H1 (cell line): ENCODE measurements at regions not wholly inside any gene's neighbourhood (a gene's known extent, or its start where the extent isn't known, plus 50 kb on each side); places are given as distances from the start of the nearest gene placed in this dataset.

Source experiments
- CTCF ChIA-PET: fragments of 300-600 bp; sonication (Branson Sonifier 250); formaldehyde crosslinking; loops from one replicate; lab custom pipeline; 2021; ENCODE audit not compliant: partially characterized antibody; lab: Charles Lee
- POLR2A ChIA-PET: fragments of 300-600 bp; sonication (Branson Sonifier 250); formaldehyde crosslinking; loops from one replicate; lab custom pipeline; 2021; ENCODE audit warnings: inconsistent platforms; ENCODE audit not compliant: partially characterized antibody; lab: Charles Lee
- DNase-seq, 2 experiments: peaks; one replicate each; pipeline versions ENCODE4 v3.0.0 to v3.0.0-alpha.2; 2010 to 2022; ENCODE audit warnings: low spot score in 2 of 2, low read depth in 1 of 2, mixed read lengths in 1 of 2
- FAIRE-seq: peaks from 2 replicates; lab custom pipeline; 2011; peaks lifted over from hg19 to GRCh38; lab: Jason Lieb, UNC
- H2AFZ ChIP-seq: 2 replicates; pipeline ENCODE4 v1.8.1; 2012; ENCODE audit warnings: low read length, inconsistent platforms
- H2AK5ac ChIP-seq: 2 replicates; pipeline ENCODE4 v1.6.1; 2013; ENCODE audit warnings: low read depth, low read length
- H2BK120ac ChIP-seq: replicated peaks from 2 replicates; pipeline ENCODE3; 2013; ENCODE audit warnings: low read depth, low read length, inconsistent platforms
- H2BK12ac ChIP-seq: 2 replicates; pipeline ENCODE4 v1.6.1; 2013; ENCODE audit warnings: low read depth, low read length
- H2BK15ac ChIP-seq: 2 replicates; pipeline ENCODE4 v1.6.1; 2013; ENCODE audit warnings: low read length
- H2BK20ac ChIP-seq: 2 replicates; pipeline ENCODE4 v1.6.1; 2013; ENCODE audit warnings: low read length
- H2BK5ac ChIP-seq: 2 replicates; pipeline ENCODE4 v1.6.1; 2013; ENCODE audit warnings: low read depth, low read length
- H3K14ac ChIP-seq: 2 replicates; pipeline ENCODE4 v1.6.1; 2013; ENCODE audit warnings: inconsistent platforms; ENCODE audit not compliant: insufficient read length
- H3K18ac ChIP-seq: 2 replicates; pipeline ENCODE4 v1.6.1; 2013; ENCODE audit warnings: low read length; ENCODE audit errors: extremely low read depth
- H3K23ac ChIP-seq: 2 replicates; pipeline ENCODE4 v1.6.1; 2013; ENCODE audit warnings: inconsistent platforms; ENCODE audit not compliant: insufficient read length
- H3K23me2 ChIP-seq: 2 replicates; pipeline ENCODE4 v1.6.1; 2013; ENCODE audit warnings: low read depth, low read length
- H3K27ac ChIP-seq: 2 replicates; pipeline ENCODE4 v1.6.1; 2011; ENCODE audit warnings: low read depth, low read length, inconsistent platforms
- H3K27me3 ChIP-seq, 4 experiments: replicated peaks in 1 of 4; 1 replicate in 1 of 4; 2 replicates in 3 of 4; pipeline versions ENCODE4 v1.6.1 to v1.8.1; 2011 to 2013; ENCODE audit warnings: low read length in 3 of 4, mild to moderate bottlenecking in 3 of 4, inconsistent platforms in 2 of 4, mixed read lengths in 2 of 4, moderate library complexity in 1 of 4; ENCODE audit not compliant: control insufficient read depth in 3 of 4, insufficient read depth in 3 of 4; ENCODE audit errors: extremely low read depth in 1 of 4
- H3K36me3 ChIP-seq, 4 experiments: 2 replicates each; pipeline versions ENCODE4 v1.6.1 to v1.8.1; 2011 to 2013; ENCODE audit warnings: mild to moderate bottlenecking in 4 of 4, low read length in 3 of 4, moderate library complexity in 2 of 4, control low read depth in 1 of 4, inconsistent platforms in 1 of 4; ENCODE audit not compliant: insufficient read depth in 4 of 4, control insufficient read depth in 2 of 4
- H3K4ac ChIP-seq: replicated peaks from 2 replicates; pipeline ENCODE3; 2013; ENCODE audit warnings: low read length, low read depth, mixed read lengths, inconsistent platforms; ENCODE audit not compliant: insufficient read length
- H3K4me1 ChIP-seq, 4 experiments: replicated peaks in 1 of 4; 1 replicate in 1 of 4; 2 replicates in 3 of 4; pipeline versions ENCODE4 v1.6.1 to v1.8.1; 2011 to 2013; ENCODE audit warnings: low read length in 3 of 4, inconsistent platforms in 2 of 4, mixed read lengths in 1 of 4; ENCODE audit not compliant: insufficient read depth in 4 of 4, control insufficient read depth in 3 of 4
- H3K4me2 ChIP-seq, 2 experiments: 2 replicates each; pipeline versions ENCODE4 v1.6.1 to v1.8.1; 2011 to 2013; ENCODE audit warnings: low read depth in 2 of 2, low read length in 2 of 2, control low read depth in 1 of 2, inconsistent platforms in 1 of 2, mild to moderate bottlenecking in 1 of 2; ENCODE audit not compliant: insufficient read depth in 1 of 2
- H3K4me3 ChIP-seq, 4 experiments: fragments of 200-600, 300-600 bp in 1 of 4; sonication (generic), shearing (Covaris generic), sonication (Bioruptor Twin) in 1 of 4; 2 replicates each; pipeline versions ENCODE4 v1.5.1 to v1.8.1; 2011 to 2016; ENCODE audit warnings: low read length in 4 of 4, low read depth in 3 of 4, control low read depth in 2 of 4, inconsistent platforms in 2 of 4, mild to moderate bottlenecking in 2 of 4, mixed read lengths in 1 of 4, moderate library complexity in 1 of 4; ENCODE audit not compliant: insufficient read depth in 2 of 4; ENCODE audit errors: extremely low read depth in 1 of 4
- H3K56ac ChIP-seq: replicated peaks from 2 replicates; pipeline ENCODE3; 2013; ENCODE audit warnings: low read depth, mild to moderate bottlenecking, mixed read lengths, low read length, inconsistent platforms; ENCODE audit not compliant: insufficient read length
- H3K79me1 ChIP-seq: 2 replicates; pipeline ENCODE4 v1.6.1; 2013; ENCODE audit warnings: low read depth, low read length, control low read depth
- H3K79me2 ChIP-seq, 2 experiments: 2 replicates each; pipeline versions ENCODE4 v1.6.1 to v1.8.1; 2012 to 2013; ENCODE audit warnings: low read length in 2 of 2, mild to moderate bottlenecking in 2 of 2, inconsistent platforms in 1 of 2; ENCODE audit not compliant: insufficient read depth in 2 of 2, control insufficient read depth in 1 of 2
- H3K9ac ChIP-seq, 4 experiments: replicated peaks in 1 of 4; 1 replicate in 1 of 4; 2 replicates in 3 of 4; pipeline versions ENCODE4 v1.6.1 to v1.8.1; 2011 to 2013; ENCODE audit warnings: low read depth in 3 of 4, low read length in 3 of 4, control low read depth in 2 of 4, mild to moderate bottlenecking in 2 of 4, moderate library complexity in 2 of 4, inconsistent platforms in 1 of 4; ENCODE audit errors: extremely low read depth in 1 of 4
- H3K9me3 ChIP-seq, 2 experiments: 2 replicates each; pipeline versions ENCODE4 v1.6.1 to v1.8.1; 2012 to 2013; ENCODE audit warnings: mild to moderate bottlenecking in 2 of 2, moderate library complexity in 2 of 2, control low read depth in 1 of 2, inconsistent platforms in 1 of 2, low read depth in 1 of 2, low read length in 1 of 2, mixed read lengths in 1 of 2; ENCODE audit not compliant: insufficient read depth in 2 of 2
- H4K20me1 ChIP-seq, 2 experiments: replicated peaks in 1 of 2; 2 replicates each; pipeline versions ENCODE3 to v1.8.1; 2011 to 2013; ENCODE audit warnings: inconsistent platforms in 2 of 2, low read length in 2 of 2, mild to moderate bottlenecking in 1 of 2; ENCODE audit not compliant: insufficient read depth in 2 of 2, control insufficient read depth in 1 of 2
- H4K5ac ChIP-seq: 2 replicates; pipeline ENCODE4 v1.6.1; 2013; ENCODE audit warnings: low read length, low read depth, mixed read lengths, inconsistent platforms; ENCODE audit not compliant: insufficient read length
- H4K8ac ChIP-seq: 2 replicates; pipeline ENCODE4 v1.8.0; 2013; ENCODE audit warnings: mild to moderate bottlenecking, moderate library complexity, low read length, inconsistent platforms; ENCODE audit not compliant: insufficient read depth; ENCODE audit errors: extremely low read depth
- H4K91ac ChIP-seq: replicated peaks from 2 replicates; pipeline ENCODE3; 2013; ENCODE audit warnings: low read length, mixed read lengths, inconsistent platforms; ENCODE audit not compliant: insufficient read length
- ASH2L ChIP-seq: fragments of 200-600, 300-600 bp; sonication (generic); IDR thresholded peaks from one replicate; pipeline ENCODE4 v1.7.1; 2017; ENCODE audit warnings: low read length
- BCL11A ChIP-seq, 2 experiments: IDR thresholded peaks; one replicate each; pipeline ENCODE4 v1.6.1; 2011; ENCODE audit warnings: low read depth in 2 of 2, low read length in 2 of 2, mild to moderate bottlenecking in 2 of 2
- EP300 ChIP-seq, 2 experiments: IDR thresholded peaks; 1 replicate in 1 of 2; 2 replicates in 1 of 2; pipeline ENCODE4 v1.6.1; 2011 to 2012; ENCODE audit warnings: low read depth in 2 of 2, low read length in 2 of 2, mild to moderate bottlenecking in 2 of 2, borderline replicate concordance in 1 of 2, inconsistent platforms in 1 of 2, moderate library complexity in 1 of 2
- FOSL1 ChIP-seq: IDR thresholded peaks from 2 replicates; pipeline ENCODE4 v1.6.1; 2011; ENCODE audit warnings: mild to moderate bottlenecking, low read depth, low read length, moderate library complexity; ENCODE audit not compliant: insufficient read depth
- HDAC2 ChIP-seq, 2 experiments: fragments of 300-600 bp in 1 of 2; sonication (generic) in 1 of 2; IDR thresholded peaks; 2 replicates each; pipeline ENCODE4 v1.6.1; 2011 to 2012; ENCODE audit warnings: low read depth in 2 of 2, low read length in 2 of 2, mild to moderate bottlenecking in 2 of 2, moderate library complexity in 2 of 2, borderline replicate concordance in 1 of 2, inconsistent platforms in 1 of 2
- NANOG ChIP-seq: IDR thresholded peaks from 2 replicates; pipeline ENCODE4 v1.6.1; 2011; ENCODE audit warnings: low read length, low read depth, mild to moderate bottlenecking, inconsistent platforms; ENCODE audit not compliant: insufficient read depth, poor library complexity, severe bottlenecking
- NRF1 ChIP-seq: IDR thresholded peaks from 2 replicates; pipeline ENCODE4 v1.6.1; 2011; ENCODE audit warnings: mild to moderate bottlenecking, low read depth, low read length, improper control_type of control experiment
- PHF8 ChIP-seq: fragments of 200-600 bp; sonication (generic); conservative IDR thresholded peaks from 2 replicates; pipeline ENCODE4 v1.7.1; 2012; ENCODE audit warnings: low read depth, mild to moderate bottlenecking, inconsistent platforms, low read length, moderate library complexity
- WGBS, 2 experiments: shearing (Covaris generic) in 1 of 2; methylation state at CpG; one replicate each; pipeline versions ENCODE4 v1.1.6 to v1.1.7; 2013 to 2015; ENCODE audit warnings: low lambda C conversion rate in 2 of 2, mixed read lengths in 2 of 2, inconsistent platforms in 1 of 2, low coverage in 1 of 2, missing lambda C conversion rate in 1 of 2; ENCODE audit not compliant: insufficient replicate concordance in 2 of 2, insufficient coverage in 1 of 2, insufficient read length in 1 of 2; ENCODE audit errors: extremely low coverage in 1 of 2, missing lambda C conversion rate in 1 of 2; 5-methylcytosine and 5-hydroxymethylcytosine counted together
- TF ChIP-seq, protein P1 (sequence below): IDR thresholded peaks from 2 replicates; pipeline ENCODE4 v1.6.1; 2012; ENCODE audit warnings: low read length, inconsistent platforms
- TF ChIP-seq, protein P2 (sequence below): IDR thresholded peaks from 2 replicates; pipeline ENCODE4 v1.6.1; 2011; ENCODE audit warnings: low read depth, mild to moderate bottlenecking, low read length; ENCODE audit not compliant: insufficient read depth

DNA sequence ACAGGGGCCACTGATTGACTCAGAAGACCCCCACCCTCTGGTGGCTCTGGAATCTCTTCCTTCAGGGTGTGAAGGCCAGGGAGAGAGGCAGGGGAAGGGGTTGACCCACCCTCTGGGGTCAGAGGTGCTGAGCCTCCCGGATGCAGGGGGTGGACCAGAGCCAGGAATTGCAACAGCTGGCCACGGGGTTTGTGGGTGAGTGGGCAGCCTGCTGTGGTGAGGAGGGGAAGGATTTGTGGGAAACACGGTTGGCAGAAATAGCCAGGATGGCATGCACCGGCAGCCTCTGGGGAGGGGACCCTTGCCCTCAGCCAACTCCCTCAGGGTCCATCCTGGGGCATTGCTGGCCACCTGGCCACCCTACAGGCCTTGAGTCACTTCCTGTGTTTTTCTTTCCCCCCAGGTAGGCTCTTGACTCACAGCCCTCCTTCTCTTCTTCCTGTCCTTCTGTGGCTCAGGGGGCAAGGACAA is 92.8 kb downstream of the MRPL14 start:
- H3K4ac ChIP-seq, result no peak overlapping the region
- no peak overlapping the region for H3K56ac ChIP-seq
- no peak overlapping the region for H3K4me2 ChIP-seq
- peak overlapping the region; percentile 39; the same call in 1 of the 2 replicates for H2BK12ac ChIP-seq
- no peak overlapping the region for H2BK5ac ChIP-seq
- H3K4me1 ChIP-seq, result peaks cover 0 to 1% (median 0%) of the 10 kb centered on the region in 4 experiments; a peak in 1 of 7 replicates
- no peak overlapping the region for H3K23ac ChIP-seq
- H3K79me2 ChIP-seq, result no peaks in the 10 kb centered on the region
- no peak overlapping the region for H2AFZ ChIP-seq
- H3K23me2 ChIP-seq, result no peaks in the 10 kb centered on the region
- H2AK5ac ChIP-seq, result no peak overlapping the region
- H3K9ac ChIP-seq, result no peak overlapping the region
- no peaks in the 10 kb centered on the region; a peak in 1 of 7 replicates for H3K27me3 ChIP-seq
- no peaks in the 10 kb centered on the region for H3K36me3 ChIP-seq
- CTCF ChIA-PET, result interaction anchor here (0.9 to 2.1 kb wide), 4 partner anchors 10 to 110 kb away, joined by 3 to 9 read pairs (median 6); no protein-coding TSS in a partner anchor
- no peak for FAIRE-seq
- H4K20me1 ChIP-seq, result no peaks in the 10 kb centered on the region
- H4K5ac ChIP-seq, result no peak overlapping the region
- H3K18ac ChIP-seq, result peak overlapping the region; percentile 19; the same call in 1 of the 2 replicates
- no peak overlapping the region for H3K14ac ChIP-seq
- no peak overlapping the region for H4K8ac ChIP-seq
- H4K91ac ChIP-seq, result no peak overlapping the region
- no peak overlapping the region for H3K27ac ChIP-seq
- H3K4me3 ChIP-seq, result no peak overlapping the region
- H2BK120ac ChIP-seq, result no peak overlapping the region
- no peak overlapping the region for H2BK15ac ChIP-seq
- H3K9me3 ChIP-seq, result no peaks in the 10 kb centered on the region
- POLR2A ChIA-PET, result interaction anchor here (2.3 kb wide), 1 partner anchor 9 kb away, joined by 11 read pairs; no protein-coding TSS in a partner anchor
- DNase-seq, result no peak
- no peaks in the 10 kb centered on the region for H3K79me1 ChIP-seq
- WGBS, 2 experiments, result 93% methylated on average over 4 of the region's 4 CpGs; no CpG with 5 or more reads in 1 of the 2 experiments
- H2BK20ac ChIP-seq, result no peak overlapping the region
- no peak for TF ChIP-seq NRF1
- TF ChIP-seq PHF8, result no peak
- no peak for TF ChIP-seq NANOG
- TF ChIP-seq ASH2L, result no peak
- TF ChIP-seq, protein P1, sequence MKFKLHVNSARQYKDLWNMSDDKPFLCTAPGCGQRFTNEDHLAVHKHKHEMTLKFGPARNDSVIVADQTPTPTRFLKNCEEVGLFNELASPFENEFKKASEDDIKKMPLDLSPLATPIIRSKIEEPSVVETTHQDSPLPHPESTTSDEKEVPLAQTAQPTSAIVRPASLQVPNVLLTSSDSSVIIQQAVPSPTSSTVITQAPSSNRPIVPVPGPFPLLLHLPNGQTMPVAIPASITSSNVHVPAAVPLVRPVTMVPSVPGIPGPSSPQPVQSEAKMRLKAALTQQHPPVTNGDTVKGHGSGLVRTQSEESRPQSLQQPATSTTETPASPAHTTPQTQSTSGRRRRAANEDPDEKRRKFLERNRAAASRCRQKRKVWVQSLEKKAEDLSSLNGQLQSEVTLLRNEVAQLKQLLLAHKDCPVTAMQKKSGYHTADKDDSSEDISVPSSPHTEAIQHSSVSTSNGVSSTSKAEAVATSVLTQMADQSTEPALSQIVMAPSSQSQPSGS, result no peak
- TF ChIP-seq EP300 (IDR thresholded peaks at IDR 0.05; ENCODE audit: borderline replicate concordance in 1 of 2, low read depth in 2 of 2, low read length in 2 of 2), result no peak
- TF ChIP-seq HDAC2 (IDR thresholded peaks at IDR 0.05; ENCODE audit: borderline replicate concordance in 1 of 2, low read depth in 2 of 2, low read length in 2 of 2), result no peak
- TF ChIP-seq FOSL1, result no peak
- no peak for TF ChIP-seq BCL11A (IDR thresholded peaks at IDR 0.05; ENCODE audit: low read depth in 2 of 2, low read length in 2 of 2)
- TF ChIP-seq, protein P2, sequence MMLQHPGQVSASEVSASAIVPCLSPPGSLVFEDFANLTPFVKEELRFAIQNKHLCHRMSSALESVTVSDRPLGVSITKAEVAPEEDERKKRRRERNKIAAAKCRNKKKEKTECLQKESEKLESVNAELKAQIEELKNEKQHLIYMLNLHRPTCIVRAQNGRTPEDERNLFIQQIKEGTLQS, result no peak
